ENCODE measurements at regions not wholly inside any gene's neighbourhood (a gene's known extent, or its start where the extent isn't known, plus 50 kb on each side); places are given as distances from the start of the nearest gene placed in this dataset.
"Not testable (repeated sequence)": the region's sequence is repeated elsewhere in the genome, so short reads cannot be mapped to it uniquely, and the experiment has no call there.

DNA sequence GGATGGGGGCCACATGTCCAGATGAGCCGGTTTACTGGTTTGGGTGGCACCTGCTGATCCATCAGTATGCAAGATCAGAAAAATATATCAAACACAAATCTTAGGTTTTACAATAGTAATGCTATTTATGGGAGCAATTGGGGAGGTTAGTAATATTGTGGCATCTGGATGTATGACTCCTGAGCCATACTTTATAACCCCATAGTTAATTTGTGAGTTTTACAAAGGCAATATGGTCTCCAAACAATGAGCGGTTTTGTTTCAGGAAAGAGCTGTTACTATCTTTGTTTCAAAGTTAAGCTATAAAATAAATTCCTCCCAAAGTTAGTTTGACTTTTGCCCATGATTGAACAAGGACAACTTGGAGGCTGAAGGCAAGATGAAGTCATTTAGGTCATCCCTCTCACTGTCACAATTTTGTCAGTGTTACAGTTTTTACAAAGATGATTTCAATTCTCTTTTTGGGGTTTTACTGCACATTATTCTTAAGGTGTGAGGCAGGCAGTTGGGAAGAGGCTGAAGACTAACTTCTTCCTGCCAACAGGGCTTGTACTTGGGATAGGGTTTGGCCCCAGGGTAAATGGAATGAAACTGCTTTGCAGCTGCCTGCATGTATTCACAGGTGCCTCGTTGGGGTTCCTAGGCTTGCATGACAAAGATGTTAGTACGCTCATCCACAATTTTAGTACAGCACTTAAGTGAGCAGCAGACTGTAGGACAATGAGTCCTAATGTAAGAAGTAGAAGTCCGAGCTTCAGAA lies 296.6 kb upstream of the NDN start:
- no peak for DNase-seq

DNA sequence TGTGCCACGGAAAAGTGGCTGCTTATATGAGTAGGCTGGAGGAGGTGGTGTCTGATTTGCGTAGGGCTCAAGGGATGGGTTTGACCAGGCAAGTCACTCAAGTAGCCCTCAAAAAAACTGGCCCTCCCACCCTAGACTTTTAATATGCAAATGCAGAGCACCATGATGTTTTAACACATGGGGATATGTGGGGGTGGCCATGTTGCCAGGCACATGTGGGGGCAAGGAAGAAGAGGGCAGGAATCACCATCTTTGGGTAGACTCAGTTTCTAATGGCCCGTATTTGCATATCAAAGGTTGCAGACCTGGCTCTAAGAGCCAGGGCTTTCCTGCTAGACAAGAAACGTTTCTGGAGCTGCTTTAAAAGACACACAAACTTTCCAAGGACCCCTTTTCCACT lies 307.2 kb upstream of the NDN start:
- no peak for DNase-seq

DNA sequence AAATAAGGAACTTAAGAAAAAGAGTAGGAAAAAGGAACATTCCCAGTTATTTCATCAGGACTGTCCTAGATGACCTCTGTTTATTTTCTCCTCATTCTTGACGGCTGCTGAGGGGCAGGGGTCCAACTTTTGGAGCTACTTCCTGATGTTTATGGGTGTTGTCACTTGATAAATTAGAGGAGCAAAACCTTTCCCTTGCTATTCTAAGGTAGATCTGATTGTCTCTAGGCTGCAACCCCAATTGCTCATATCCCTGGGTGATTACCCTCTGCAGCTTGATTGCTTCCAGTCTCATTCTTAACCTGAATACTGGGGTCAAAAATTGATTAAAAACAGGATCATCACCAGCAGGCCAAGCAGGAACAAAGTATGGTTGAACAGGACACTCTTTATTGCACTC lies 311.0 kb upstream of the NDN start:
- no peak for DNase-seq

DNA sequence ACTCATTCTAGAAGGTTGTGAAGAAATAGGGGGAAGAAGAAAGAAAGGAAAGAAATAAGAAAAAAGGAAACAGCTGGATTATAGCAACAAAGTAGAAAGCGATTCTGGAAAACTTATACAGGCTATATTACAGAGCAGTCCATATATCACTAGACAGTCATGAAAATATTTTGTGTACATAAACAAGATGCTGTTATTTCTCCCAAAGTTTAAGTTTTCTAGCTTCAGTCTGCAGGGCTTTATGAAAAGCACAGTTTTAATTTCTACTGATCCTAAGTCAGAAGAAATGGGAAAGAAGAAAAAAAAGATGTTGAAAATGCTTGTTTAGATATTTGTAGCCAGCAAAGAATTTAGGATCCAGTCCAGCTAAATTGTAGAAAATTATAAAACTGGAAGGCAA lies 321.4 kb upstream of the NDN start:
- no peak for DNase-seq

DNA sequence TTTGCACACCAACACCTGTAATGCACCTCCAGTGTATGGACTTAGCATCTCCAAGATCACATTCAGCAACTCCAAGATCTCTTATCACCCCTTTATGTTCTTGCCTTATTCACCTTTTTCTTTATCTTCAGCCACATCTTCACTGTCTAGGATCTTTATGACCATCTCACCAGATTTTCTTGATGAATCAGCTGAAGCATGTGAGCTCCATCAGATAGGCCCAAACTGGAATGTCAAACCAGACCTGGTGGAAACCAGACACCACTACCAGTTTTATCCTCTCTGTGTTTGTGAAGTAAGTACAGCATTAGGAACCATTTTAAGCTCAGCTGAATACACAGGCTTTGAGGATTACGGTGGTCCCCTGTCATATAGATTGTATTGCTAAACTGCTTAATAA lies 330.4 kb upstream of the NDN start:
- no peak for DNase-seq

DNA sequence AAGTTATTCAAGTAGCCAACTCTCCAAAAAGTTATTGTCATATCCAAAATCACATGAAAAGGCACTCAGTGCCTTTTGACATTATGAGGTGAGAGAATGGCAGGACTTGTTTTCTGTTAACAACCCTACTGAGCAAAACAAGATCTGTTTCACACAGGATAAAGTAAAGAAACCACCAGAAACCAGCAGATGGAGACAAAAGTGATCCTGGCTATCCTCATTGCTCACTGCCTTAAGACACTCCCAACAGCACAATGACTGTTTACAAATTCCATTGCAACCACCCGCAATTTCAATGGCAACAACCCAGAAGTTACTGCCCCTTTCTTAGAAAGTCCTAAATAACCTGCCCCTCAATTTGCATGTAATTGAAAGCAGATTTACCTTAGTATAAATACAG lies 352.6 kb upstream of the NDN start:
- no peak for DNase-seq

DNA sequence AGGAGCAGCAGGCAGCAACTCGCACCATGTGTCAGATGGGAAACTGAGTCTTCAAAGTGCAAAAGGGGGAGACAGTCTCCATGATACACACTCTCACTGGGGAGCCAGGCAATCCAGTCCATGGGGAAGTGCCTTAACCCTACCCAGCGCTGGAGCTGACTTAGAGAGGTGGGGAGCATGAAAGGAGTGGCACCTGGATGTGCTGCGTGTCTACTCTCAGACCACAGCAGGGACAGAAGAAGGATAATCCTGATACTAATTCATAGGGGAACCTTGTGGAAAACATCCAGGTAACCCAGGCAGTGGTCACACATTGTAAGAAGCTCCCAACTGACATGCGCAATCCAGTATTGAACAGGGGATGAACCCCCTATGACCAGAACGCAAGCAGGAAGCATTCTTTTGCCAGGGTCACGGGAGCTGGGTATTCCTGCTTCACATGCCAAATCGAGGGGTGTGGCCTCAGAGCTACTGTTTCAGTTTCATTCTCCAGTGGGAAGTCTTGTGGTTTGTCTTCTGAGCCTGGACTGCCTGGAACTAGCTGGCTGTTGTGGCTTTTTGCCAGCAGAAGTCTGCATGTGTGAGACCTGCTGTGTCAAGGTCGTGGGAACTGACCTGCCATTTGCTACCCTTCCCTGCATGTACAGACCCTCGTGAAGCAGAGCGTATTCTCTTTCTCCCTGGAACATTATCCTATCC lies 367.6 kb upstream of the NDN start:
- no peak for DNase-seq

DNA sequence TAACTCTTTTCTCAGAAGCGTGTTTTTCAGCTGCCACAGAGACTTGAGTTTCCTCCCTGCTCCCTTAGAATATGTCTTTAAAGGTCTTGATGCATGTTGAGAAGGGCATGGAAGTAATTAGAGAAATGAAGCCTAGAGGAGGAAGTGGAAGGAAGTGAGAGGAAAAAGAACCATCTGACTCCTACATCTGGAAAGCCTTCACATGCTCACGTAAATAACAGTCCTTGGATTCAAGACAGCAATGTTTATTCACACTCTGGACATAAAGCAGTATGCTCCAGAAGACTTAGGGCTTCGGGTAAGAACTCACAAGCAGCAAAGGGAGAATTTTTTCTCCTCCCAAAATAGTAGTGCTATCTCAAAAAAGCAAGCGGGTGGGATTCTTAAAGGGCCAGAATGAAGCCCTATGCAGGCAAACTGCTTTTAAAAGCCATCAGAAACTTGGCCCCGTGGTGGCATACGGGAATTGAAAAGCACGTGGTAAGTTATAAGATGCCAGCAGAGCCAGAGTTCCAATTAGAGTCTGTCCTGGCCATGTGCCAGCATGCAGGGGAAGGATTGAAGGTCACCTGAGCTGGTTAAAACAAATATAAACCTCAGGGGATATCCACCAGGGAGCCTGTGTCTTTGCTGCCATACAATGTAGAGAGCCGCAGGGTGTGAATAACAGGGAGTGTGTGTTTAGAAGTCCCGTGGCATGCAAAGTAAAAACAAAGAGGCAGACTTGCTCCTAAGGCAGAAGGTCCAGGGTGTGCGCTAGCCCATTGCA lies 380.8 kb upstream of the NDN start:
- no peak for DNase-seq

DNA sequence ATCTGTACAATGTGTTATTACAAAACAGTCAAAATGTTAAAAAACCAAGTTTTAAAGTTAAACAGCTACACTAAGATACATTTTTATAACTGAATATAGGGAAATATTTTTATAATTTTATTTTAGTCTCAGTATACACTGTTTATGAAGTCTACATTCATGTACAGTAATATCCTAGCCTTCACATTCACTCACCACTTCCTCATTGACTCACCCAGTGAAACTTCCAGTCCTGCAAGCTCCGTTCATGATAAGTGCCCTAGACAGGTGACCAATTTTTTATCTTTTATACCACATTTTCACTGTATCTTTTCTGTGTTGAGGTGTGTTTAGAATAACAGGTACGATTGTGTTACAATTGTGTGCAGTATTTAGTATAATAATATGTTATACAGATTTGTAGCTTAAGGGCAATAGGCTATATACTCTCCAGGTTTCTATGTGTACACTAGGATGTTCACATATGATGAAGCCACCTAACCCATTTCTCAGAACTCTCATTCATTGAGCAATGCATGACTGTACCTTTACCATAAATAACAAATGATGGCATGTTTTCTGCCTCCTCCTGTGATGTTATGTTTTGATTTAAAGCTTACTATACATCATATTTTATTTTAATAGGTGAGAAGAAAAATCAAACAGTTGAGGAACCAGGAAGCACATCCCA lies 388.4 kb upstream of the NDN start:
- no peak for DNase-seq

DNA sequence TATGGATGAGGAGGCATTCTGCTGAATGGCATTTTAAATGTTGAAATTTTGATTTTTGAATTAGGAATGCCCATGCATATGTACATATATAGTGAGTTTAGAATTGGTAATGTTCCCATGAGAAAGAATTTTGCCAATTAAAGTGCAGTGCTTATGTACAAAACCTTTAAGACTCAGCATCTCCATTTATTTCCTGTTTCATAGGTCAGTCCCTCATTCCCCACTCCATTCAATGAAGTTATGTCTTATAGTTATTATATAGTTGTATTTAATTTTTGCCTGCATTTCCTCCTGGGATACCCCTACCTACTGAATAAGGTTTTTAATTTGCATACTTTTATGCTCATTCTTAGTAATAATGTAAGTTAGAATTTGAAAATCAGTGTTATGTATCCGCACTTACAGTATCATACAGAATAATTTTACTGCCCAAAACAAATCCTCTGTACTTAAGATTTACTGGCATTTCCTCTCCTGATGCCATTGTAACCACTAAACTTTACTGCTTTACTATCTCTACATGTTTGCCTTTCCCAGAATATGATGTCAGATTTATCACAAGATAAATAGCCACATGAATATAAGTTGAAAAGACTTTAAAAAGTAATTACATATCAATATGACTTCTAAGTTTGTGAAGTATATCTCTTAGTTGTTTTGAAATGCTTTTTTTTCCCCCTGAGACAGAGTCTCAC lies 389.1 kb upstream of the NDN start:
- no peak for DNase-seq

DNA sequence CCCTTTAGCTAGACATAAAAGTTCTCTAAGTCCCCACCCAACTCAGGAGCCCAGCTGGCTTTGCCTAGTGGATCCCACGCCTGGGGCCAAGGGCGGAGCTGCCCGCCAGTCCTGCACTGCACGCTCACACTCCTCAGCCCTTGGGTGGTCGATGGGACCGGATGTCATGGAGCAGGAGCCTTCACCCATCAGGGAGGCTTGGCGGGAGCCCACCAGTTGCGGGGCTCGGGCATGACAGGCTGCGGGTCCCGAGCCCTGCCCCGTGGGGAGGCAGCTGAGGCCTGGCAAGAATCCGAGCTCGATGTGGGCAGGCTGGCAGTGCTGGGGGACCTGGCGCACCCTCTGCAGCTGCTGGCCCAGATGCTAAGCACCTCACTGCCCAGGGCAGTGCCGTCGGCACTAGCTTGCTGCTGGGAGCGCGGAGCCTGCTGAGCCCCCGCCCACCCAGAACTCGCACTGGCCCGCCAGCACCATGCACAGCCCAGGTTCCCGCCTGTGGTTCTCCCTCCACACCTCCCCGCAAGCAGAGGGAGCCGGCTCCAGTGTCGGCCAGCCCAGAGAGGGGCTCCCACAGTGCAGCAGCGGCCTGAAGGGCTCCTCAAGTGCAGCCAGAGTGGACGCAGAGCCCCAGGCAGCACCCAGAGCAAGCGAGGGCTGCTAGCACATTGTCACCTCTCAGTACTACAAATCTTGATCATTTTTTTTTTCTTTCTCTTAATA lies 391.4 kb upstream of the NDN start:
- no peak for DNase-seq

DNA sequence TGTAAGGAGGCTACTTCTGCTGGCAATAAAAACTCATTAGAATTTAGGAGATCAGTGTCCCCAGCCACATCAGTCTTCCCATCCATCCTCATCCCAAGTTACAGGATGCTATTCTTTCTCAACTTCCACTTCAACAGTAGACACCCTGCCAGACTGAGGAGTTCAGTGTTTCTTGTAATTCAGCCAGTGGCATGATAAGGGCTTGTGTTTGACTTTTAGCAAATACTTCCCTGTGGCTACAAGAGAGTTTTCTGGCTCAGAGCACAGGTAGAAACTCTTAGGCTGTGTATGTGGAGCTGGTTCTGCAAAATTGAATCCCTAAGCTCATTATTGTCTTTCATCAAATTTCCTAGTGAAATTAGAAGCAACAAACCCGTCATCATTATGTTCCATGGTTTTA lies 401.8 kb upstream of the NDN start:
- not testable (repeated sequence) for DNase-seq

DNA sequence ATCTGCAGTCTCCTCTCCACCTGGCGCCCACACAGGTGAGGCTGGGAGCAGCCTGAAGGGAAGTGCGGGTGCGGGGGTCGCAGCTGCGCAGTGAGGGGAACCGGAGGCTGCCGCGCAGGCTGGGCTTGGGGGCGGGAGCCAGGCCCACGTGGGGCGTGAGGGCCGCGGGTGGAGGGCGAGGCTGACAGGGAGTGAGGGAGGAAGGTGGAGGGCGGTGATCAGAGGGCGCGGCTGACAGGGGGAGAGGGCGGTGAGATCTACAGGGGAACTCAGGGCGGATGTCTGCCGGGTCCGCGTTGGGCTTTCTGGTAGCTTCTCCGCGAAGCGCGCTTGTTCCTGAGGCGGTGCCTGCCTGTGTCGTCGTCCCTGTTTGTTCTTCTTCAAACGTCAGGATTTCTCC lies 414.4 kb upstream of the NDN start:
- not testable (repeated sequence) for DNase-seq

DNA sequence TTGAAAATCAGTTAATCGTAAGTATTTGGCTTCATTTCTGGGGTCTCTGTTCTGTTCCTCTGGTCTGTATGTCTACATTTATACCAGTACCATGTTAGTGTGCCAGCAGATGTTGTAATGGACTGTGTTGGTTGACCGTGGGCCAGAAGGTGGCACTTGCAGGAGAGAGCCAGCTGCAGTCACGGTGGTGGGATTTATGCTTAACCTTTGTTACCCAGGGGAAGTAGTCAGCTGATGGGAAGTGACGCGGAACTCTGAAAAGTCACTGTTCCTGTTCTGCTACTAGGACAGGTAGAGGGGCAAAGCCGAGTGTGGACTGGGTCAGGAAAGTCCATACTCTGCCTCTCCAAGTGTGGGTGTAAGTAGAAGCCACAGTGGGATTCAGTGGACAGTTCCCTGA lies 420.4 kb upstream of the NDN start:
- not testable (repeated sequence) for DNase-seq

DNA sequence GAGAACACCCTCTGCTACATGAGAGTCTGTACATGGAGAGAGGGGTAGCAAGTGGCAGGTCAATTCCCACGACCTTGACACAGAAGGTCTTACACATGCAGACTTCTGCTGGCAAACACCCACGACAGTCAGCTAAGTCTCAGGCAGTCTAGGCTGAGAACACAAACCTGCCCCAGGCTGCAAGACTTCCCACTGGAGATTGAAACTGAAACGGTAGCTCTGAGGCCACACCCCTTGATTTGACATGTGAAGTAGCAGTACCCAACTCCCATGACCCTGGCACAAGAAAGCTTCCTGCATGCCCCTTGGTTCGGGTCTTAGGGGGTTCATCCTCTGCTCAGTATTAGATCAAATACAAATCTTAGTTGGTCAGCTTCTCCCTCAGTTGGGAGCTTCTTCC lies 420.8 kb upstream of the NDN start:
- not testable (repeated sequence) for DNase-seq

DNA sequence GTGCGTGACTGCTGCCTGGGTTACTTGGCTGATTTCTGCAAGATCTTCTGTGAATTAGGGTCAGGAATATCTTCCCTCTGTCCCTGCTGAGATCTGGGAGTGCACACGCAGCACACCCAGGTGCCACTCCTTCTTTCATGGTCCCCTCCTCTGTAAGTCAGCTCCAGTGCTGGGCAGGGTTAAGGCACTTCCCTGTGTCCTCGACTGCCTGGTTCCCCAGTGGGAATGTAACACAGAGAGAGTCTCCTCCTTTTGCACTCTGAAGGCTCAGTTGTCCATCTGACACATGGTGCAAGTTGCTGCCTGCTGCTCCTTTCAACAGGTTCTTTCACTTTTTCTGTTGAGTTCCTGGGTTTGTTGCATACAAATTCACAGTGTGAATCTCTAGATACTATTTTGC lies 421.2 kb upstream of the NDN start:
- not testable (repeated sequence) for DNase-seq

DNA sequence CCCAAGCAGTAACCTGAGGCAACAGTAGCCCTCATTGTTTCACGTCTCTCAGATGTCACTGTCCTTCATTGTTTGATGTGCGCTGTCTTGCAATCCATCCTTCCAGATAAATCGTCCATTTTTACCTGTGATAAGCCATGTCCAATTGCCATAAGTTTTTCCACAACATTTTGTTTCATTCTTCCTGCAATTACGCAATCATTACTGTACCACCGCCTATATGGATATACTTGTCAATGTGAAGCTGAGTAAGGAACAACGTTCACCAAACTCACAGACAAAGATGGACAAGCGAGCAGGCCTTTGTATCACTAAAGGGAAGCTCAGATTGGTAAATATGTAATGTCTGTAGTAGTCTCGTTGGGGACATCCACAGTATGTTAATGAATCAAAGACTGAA lies 452.5 kb upstream of the NDN start:
- DNase-seq, result not testable (repeated sequence)

DNA sequence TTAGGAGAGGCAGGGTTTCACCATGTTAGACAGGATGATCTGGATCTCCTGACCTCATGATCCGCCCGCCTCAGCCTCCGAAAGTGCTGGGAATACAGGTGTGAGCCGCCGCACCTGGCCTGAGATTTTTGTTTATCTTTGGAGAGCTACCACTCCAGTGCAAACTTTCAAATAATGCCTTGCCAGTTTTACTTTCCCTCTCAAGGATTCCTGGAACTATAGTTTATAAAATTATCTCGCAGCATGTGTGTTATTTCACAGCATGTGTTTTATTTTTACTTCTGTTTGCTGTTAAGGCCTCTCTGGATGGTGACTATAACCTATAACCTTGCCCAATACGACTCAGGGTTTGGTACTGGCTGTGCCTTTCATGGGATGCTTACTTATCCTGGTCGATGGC lies 458.0 kb upstream of the NDN start:
- not testable (repeated sequence) for DNase-seq

DNA sequence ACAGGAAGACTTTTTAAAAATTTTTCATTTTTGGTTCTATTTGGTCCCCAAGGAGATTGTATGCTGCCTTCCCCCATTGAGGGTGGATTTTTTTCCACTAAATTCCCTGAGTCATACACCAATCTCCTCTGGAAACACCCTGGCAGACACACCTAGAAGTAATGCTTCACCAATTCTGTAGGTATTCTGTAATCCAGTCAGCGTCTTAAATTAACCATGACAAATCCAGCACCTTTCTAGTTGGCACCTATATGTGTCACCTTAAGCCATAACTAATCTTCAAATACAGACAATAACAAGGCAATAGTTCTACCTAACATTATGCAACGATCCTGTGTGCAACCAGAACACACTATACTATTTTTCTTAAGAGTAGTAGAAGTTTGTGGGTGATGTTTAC lies 459.1 kb upstream of the NDN start:
- no peak for DNase-seq

DNA sequence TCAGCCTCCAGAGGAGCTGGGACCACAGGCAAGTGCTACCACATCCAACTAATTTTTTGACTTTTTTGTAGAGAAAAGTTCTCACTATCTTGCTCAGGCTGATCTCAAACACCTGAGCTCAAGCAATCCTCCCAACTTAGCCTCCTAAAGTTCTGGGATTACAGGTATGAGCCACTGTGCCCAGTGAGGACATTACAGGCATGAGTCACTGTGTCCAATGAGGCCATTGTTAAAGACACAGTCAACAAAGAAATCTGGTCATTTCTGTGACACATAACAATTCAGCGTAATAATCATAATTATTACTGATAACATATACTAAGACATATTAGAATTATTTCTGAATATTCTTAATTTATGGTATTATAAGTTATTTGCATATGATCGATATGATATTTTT lies 463.4 kb upstream of the NDN start:
- DNase-seq, result no peak

DNA sequence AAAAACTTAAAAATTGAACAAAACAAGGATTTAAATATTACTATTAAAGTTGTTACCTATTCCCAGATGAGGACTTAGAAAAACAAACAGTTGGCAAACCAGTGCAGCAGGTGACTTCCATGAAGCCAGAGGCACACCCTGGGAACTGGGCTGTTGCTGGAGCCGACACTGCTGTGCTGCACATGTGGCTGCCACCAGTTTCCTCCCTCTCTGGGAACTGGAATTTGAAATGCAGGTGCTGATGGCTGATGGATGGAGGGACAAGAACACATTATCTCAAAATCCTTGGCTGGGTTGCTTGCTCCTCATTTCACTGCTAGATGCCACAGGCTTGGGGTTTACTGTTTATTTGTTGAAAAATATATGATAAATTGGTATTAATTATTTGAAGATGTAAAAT lies 471.2 kb upstream of the NDN start:
- not testable (repeated sequence) for DNase-seq

DNA sequence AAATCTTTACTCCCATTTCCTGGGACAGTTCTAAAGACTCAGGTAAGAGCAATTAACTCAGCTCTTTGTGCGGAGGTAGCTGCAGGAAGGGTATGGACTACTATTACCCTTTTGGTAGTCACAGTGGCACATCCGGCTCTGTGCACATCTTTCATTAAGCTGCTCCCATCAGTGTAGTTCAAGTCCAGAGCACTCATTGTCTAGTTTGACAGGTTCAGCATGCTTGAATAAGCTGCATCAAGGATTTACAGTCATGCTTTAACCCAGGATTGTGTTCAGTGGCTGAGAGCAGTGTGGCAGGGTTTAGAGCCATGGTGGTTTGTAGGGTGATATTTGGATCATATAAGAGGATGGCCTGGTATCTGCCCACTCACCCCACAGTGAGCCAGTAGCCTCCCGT lies 478.4 kb upstream of the NDN start:
- DNase-seq, result not testable (repeated sequence)
